GM10266 (cell line): ENCODE measurements at regions not wholly inside any gene's neighbourhood (a gene's known extent, or its start where the extent isn't known, plus 50 kb on each side); places are given as distances from the start of the nearest gene placed in this dataset.

Experiments
- DNase-seq: peaks from one replicate; pipeline ENCODE4 v3.0.0; 2012; ENCODE audit errors: extremely low spot score
- TF ChIP-seq, protein P1 (sequence below): IDR thresholded peaks from 2 replicates; pipeline ENCODE4 v1.5.1; 2012; ENCODE audit warnings: mild to moderate bottlenecking, low read depth; ENCODE audit not compliant: control insufficient read depth, insufficient read depth; ENCODE audit errors: missing control alignments

- DNase-seq, result no peak
- TF ChIP-seq, protein P1, sequence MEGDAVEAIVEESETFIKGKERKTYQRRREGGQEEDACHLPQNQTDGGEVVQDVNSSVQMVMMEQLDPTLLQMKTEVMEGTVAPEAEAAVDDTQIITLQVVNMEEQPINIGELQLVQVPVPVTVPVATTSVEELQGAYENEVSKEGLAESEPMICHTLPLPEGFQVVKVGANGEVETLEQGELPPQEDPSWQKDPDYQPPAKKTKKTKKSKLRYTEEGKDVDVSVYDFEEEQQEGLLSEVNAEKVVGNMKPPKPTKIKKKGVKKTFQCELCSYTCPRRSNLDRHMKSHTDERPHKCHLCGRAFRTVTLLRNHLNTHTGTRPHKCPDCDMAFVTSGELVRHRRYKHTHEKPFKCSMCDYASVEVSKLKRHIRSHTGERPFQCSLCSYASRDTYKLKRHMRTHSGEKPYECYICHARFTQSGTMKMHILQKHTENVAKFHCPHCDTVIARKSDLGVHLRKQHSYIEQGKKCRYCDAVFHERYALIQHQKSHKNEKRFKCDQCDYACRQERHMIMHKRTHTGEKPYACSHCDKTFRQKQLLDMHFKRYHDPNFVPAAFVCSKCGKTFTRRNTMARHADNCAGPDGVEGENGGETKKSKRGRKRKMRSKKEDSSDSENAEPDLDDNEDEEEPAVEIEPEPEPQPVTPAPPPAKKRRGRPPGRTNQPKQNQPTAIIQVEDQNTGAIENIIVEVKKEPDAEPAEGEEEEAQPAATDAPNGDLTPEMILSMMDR, result no peak
These were observed 545.8 kb upstream of the ALCAM start for GRCh38 chr3:104820959-104821358.

DNA sequence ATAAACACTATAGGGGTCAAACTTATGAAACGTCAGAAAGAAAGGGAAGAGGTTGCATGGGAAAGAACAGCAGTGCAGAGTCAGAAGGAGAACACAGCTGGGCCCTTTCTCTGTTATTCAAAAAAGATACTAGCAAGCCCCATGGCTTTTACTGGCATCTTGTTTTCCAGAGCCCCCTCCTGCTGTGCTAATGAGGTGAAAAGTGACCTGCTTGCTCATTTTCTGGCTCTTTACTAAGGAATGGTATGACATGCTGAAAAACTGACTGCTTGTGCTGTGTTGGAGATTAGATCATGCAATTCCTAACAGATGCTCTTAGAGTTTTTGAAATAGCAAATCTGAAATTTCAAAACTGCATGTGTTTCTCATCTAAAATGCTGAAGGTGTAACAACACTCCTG is 541.6 kb upstream of the ALCAM start:
- no peak for DNase-seq
- TF ChIP-seq, protein P1, result no peak

DNA sequence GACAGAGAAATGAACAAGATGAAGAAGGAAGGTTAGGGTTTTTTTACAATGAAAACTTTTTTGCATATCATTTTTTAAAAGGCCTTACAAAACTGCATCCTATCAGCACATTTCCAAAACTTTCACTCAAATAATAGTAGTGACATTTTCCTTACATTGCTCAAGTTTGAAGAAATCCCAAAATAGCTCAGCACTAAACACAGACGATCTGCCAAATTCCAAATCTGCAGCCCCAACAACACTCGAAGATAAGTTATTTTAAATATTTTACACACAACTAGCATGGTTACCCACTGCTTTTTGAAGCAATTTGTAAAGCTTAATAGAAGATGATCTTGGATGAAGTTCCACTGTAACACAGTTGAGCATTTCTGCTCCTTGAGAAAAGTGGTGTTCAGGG is 535.6 kb upstream of the ALCAM start:
- TF ChIP-seq, protein P1, result no peak
- DNase-seq, result no peak

DNA sequence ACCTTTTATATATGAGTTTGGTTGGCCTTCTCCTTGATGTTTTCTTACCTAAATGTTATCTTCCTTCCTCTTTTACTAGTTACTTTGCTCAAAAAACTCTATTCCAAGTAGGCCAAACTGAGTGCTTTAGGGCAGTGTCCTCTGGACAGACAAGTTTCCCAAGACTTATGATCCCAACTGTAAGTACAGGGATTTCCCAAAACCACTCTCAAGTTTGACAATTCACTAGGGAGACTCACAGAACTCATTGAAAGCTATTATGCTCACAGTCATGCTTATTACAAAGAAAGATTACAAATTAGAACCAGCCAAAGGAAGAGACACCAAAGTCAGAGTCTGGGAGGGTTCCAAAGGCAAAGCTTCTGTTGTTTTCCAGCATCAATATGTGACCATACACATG is 534.2 kb upstream of the ALCAM start:
- TF ChIP-seq, protein P1, result no peak
- DNase-seq, result no peak

- TF ChIP-seq, protein P1, result no peak
- DNase-seq, result no peak
These were observed 531.3 kb upstream of the ALCAM start for GRCh38 chr3:104835376-104835775.

- TF ChIP-seq, protein P1, result no peak
- DNase-seq, result no peak
These were observed 520.4 kb upstream of the ALCAM start for GRCh38 chr3:104846270-104846669.

- TF ChIP-seq, protein P1, result no peak
- no peak for DNase-seq
These were observed 517.6 kb upstream of the ALCAM start for GRCh38 chr3:104849070-104849469.

DNA sequence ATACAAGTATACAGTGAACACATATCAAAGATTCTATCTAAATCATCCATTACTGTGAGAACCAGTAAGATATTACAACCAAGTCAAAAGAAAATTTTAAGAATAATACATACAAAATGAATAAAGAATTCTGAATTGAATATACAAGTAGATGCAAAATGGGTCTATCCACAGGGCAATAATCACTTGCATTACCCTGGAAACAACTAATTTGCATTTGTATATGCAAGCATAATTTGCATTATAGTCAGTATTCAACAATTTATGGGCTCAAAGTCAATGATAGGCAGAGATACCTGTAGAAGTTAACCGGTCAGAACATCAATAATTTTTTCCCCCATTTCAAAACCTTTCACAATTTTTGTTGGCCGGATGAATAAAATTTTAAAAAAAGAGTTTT is 512.2 kb upstream of the ALCAM start:
- TF ChIP-seq, protein P1, result no peak
- no peak for DNase-seq
